LNCaP clone FGC (cell line): ENCODE measurements at regions not wholly inside any gene's neighbourhood (a gene's known extent, or its start where the extent isn't known, plus 50 kb on each side); places are given as distances from the start of the nearest gene placed in this dataset.

Source experiments
- DNase-seq: peaks from one replicate; pipeline ENCODE4 v3.0.0-alpha.2; 2011; ENCODE audit warnings: low read depth
- H3K4me3 ChIP-seq: 2 replicates; pipeline ENCODE4 v1.5.1; 2011; ENCODE audit warnings: mild to moderate bottlenecking, low read depth, low read length, control low read depth
- CTCF ChIP-seq: IDR thresholded peaks from 2 replicates; pipeline ENCODE4 v1.5.1; 2012; ENCODE audit warnings: mild to moderate bottlenecking; ENCODE audit not compliant: control insufficient read depth, insufficient read depth; ENCODE audit errors: extremely low read depth

GRCh38 chr12:93032758-93033157 is 103.7 kb upstream of the EEA1 start:
- H3K4me3 ChIP-seq: no peak overlapping the region
- no peak for DNase-seq
- TF ChIP-seq CTCF: no peak

GRCh38 chr12:93033948-93034347 is 104.9 kb upstream of the EEA1 start:
- H3K4me3 ChIP-seq: no peak overlapping the region
- DNase-seq: no peak
- no peak for TF ChIP-seq CTCF

GRCh38 chr12:93039062-93039461 is 110.0 kb upstream of the EEA1 start:
- no peak for DNase-seq
- TF ChIP-seq CTCF: no peak
- H3K4me3 ChIP-seq: no peak overlapping the region

- TF ChIP-seq CTCF: no peak
- H3K4me3 ChIP-seq: no peak overlapping the region
Measured at GRCh38 chr12:93039930-93040329, 110.8 kb upstream of the EEA1 start.

GRCh38 chr12:93040367-93040766 is 111.3 kb upstream of the EEA1 start:
- no peak overlapping the region for H3K4me3 ChIP-seq
- no peak for DNase-seq
- no peak for TF ChIP-seq CTCF

More at GRCh38 chr12:93039930-93040329, 110.8 kb upstream of the EEA1 start:
- no peak for DNase-seq

GRCh38 chr12:93041416-93041815 is 112.3 kb upstream of the EEA1 start:
- TF ChIP-seq CTCF: no peak
- H3K4me3 ChIP-seq: no peak overlapping the region
- DNase-seq: no peak

- DNase-seq: no peak
- TF ChIP-seq CTCF: no peak
- H3K4me3 ChIP-seq: no peak overlapping the region
Measured at GRCh38 chr12:93042283-93042682, 113.2 kb upstream of the EEA1 start.
